HG03159 (cell line): ENCODE measurements at regions not wholly inside any gene's neighbourhood (a gene's known extent, or its start where the extent isn't known, plus 50 kb on each side); places are given as distances from the start of the nearest gene placed in this dataset.

Experiments used
- ATAC-seq: cut with Tn5 transposase; IDR thresholded peaks from one replicate; pipeline ENCODE4 v1.9.1; 2021; ENCODE audit warnings: mild to moderate bottlenecking, moderate library complexity; ENCODE audit not compliant: unreplicated experiment

- ATAC-seq = no peak
These were observed 203.3 kb upstream of the TARS1 start for GRCh38 chr5:33237471-33237870.

GRCh38 chr5:33238826-33239695, 201.7 kb upstream of the TARS1 start:
- ATAC-seq = no peak

- ATAC-seq = no peak
These were observed 200.2 kb upstream of the TARS1 start for GRCh38 chr5:33240558-33240957.

- peak; percentile 89 for ATAC-seq
These were observed 199.0 kb upstream of the TARS1 start for GRCh38 chr5:33241802-33242201.

GRCh38 chr5:33242277-33242676, 198.5 kb upstream of the TARS1 start:
- no peak for ATAC-seq

GRCh38 chr5:33244441-33245150, 196.2 kb upstream of the TARS1 start:
- no peak for ATAC-seq

GRCh38 chr5:33254579-33254978, 186.2 kb upstream of the TARS1 start:
- ATAC-seq = no peak

- no peak for ATAC-seq
These were observed 182.8 kb upstream of the TARS1 start for GRCh38 chr5:33257807-33258429.

GRCh38 chr5:33258553-33258952, 182.2 kb upstream of the TARS1 start:
- ATAC-seq = no peak

GRCh38 chr5:33260098-33260497, 180.7 kb upstream of the TARS1 start:
- ATAC-seq = no peak

- ATAC-seq = no peak
These were observed 179.5 kb upstream of the TARS1 start for GRCh38 chr5:33261305-33261704.

GRCh38 chr5:33261747-33262146, 179.0 kb upstream of the TARS1 start:
- ATAC-seq = no peak

GRCh38 chr5:33267801-33268200, 173.0 kb upstream of the TARS1 start:
- no peak for ATAC-seq

GRCh38 chr5:33268374-33268773, 172.4 kb upstream of the TARS1 start:
- no peak for ATAC-seq

- no peak for ATAC-seq
These were observed 170.1 kb upstream of the TARS1 start for GRCh38 chr5:33270671-33271070.

GRCh38 chr5:33271606-33272005, 169.2 kb upstream of the TARS1 start:
- no peak for ATAC-seq

- ATAC-seq = no peak
These were observed 168.5 kb upstream of the TARS1 start for GRCh38 chr5:33272288-33272687.

- no peak for ATAC-seq
These were observed 166.8 kb upstream of the TARS1 start for GRCh38 chr5:33273985-33274384.

- no peak for ATAC-seq
These were observed 165.4 kb upstream of the TARS1 start for GRCh38 chr5:33275391-33275790.

- no peak for ATAC-seq
These were observed 164.7 kb upstream of the TARS1 start for GRCh38 chr5:33275921-33276627.

- ATAC-seq = no peak
These were observed 164.2 kb upstream of the TARS1 start for GRCh38 chr5:33276628-33276950.
